Keratinocyte (primary cell): ENCODE measurements at regions not wholly inside any gene's neighbourhood (a gene's known extent, or its start where the extent isn't known, plus 50 kb on each side); places are given as distances from the start of the nearest gene placed in this dataset.

ENCODE experiments used
- DNase-seq: peaks from one replicate; pipeline ENCODE4 v3.0.0-alpha.2; 2011; ENCODE audit warnings: low read depth, missing footprints, low spot score
- FAIRE-seq: peaks from 2 replicates; lab custom pipeline; 2011; peaks lifted over from hg19 to GRCh38; lab: Jason Lieb, UNC
- H2AFZ ChIP-seq: 2 replicates; pipeline ENCODE4 v1.6.0; 2012; ENCODE audit warnings: low read length, control low read depth, inconsistent platforms; ENCODE audit not compliant: control insufficient read depth
- H3K27ac ChIP-seq: 2 replicates; pipeline ENCODE4 v1.5.1; 2011; ENCODE audit warnings: low read length; ENCODE audit not compliant: control insufficient read depth, insufficient read depth
- H3K27me3 ChIP-seq: 3 replicates; pipeline ENCODE4 v1.6.0; 2011; ENCODE audit warnings: low read length; ENCODE audit not compliant: control insufficient read depth, insufficient read depth; ENCODE audit errors: extremely low read depth
- H3K36me3 ChIP-seq, 2 experiments: 2 replicates in 1 of 2; 3 replicates in 1 of 2; pipeline ENCODE4 v1.5.1; 2011; ENCODE audit warnings: low read length in 2 of 2, mild to moderate bottlenecking in 1 of 2; ENCODE audit not compliant: control insufficient read depth in 2 of 2, insufficient read depth in 2 of 2; ENCODE audit errors: extremely low read depth in 1 of 2
- H3K4me1 ChIP-seq: 3 replicates; pipeline ENCODE4 v1.5.1; 2011; ENCODE audit warnings: low read length; ENCODE audit not compliant: control insufficient read depth, insufficient read depth; ENCODE audit errors: extremely low read depth
- H3K4me2 ChIP-seq: 3 replicates; pipeline ENCODE4 v1.6.0; 2011; ENCODE audit warnings: low read depth, low read length; ENCODE audit not compliant: control insufficient read depth, insufficient read depth; ENCODE audit errors: extremely low read depth
- H3K4me3 ChIP-seq, 3 experiments: fragments of 200-600 bp in 1 of 3; sonication (generic) in 1 of 3; 2 replicates in 2 of 3; 3 replicates in 1 of 3; pipeline ENCODE4 v1.5.1; 2011 to 2016; ENCODE audit warnings: low read length in 3 of 3, mild to moderate bottlenecking in 3 of 3, control low read depth in 2 of 3, inconsistent platforms in 1 of 3, low read depth in 1 of 3, mixed read lengths in 1 of 3, mixed run types in 1 of 3, moderate library complexity in 1 of 3; ENCODE audit not compliant: control insufficient read depth in 2 of 3, insufficient read depth in 2 of 3; ENCODE audit errors: extremely low read depth in 1 of 3
- H3K79me2 ChIP-seq: 2 replicates; pipeline ENCODE4 v1.6.0; 2012; ENCODE audit warnings: low read length; ENCODE audit not compliant: control insufficient read depth, insufficient read depth
- H3K9ac ChIP-seq: 3 replicates; pipeline ENCODE4 v1.6.0; 2011; ENCODE audit warnings: low read length; ENCODE audit not compliant: control insufficient read depth, insufficient read depth; ENCODE audit errors: extremely low read depth
- H3K9me1 ChIP-seq: 3 replicates; pipeline ENCODE4 v1.6.0; 2011; ENCODE audit warnings: low read length; ENCODE audit not compliant: control insufficient read depth, insufficient read depth; ENCODE audit errors: extremely low read depth
- H3K9me3 ChIP-seq: 2 replicates; pipeline ENCODE4 v1.5.1; 2012; ENCODE audit warnings: low read depth, low read length; ENCODE audit not compliant: control insufficient read depth
- H4K20me1 ChIP-seq: 3 replicates; pipeline ENCODE4 v1.6.0; 2011; ENCODE audit warnings: low read length; ENCODE audit not compliant: control insufficient read depth, insufficient read depth; ENCODE audit errors: extremely low read depth
- EZH2 ChIP-seq: IDR thresholded peaks from one replicate; pipeline ENCODE4 v1.6.1; 2012; ENCODE audit warnings: inconsistent platforms, mild to moderate bottlenecking, low read length, moderate library complexity
- dilution Hi-C: fragments of 300-500 bp; cut with MboI; formaldehyde crosslinking; loops from one replicate; pipeline ENCODE4 v1.7.0; 2020; ENCODE audit warnings: low sequenced_read_pairs; ENCODE audit not compliant: extremely low pct_ligation_motif_present
- TF ChIP-seq, protein P1 (sequence below), 3 experiments: IDR thresholded peaks in 1 of 3; conservative IDR thresholded peaks in 1 of 3; optimal IDR thresholded peaks in 1 of 3; 2 replicates in 2 of 3; 3 replicates in 1 of 3; pipeline versions ENCODE3 to v1.5.1; 2011; ENCODE audit warnings: low read length in 3 of 3, mild to moderate bottlenecking in 3 of 3, moderate library complexity in 2 of 3, control low read depth in 1 of 3, inconsistent platforms in 1 of 3; ENCODE audit not compliant: insufficient read depth in 2 of 3; ENCODE audit errors: extremely low read depth in 1 of 3

DNA sequence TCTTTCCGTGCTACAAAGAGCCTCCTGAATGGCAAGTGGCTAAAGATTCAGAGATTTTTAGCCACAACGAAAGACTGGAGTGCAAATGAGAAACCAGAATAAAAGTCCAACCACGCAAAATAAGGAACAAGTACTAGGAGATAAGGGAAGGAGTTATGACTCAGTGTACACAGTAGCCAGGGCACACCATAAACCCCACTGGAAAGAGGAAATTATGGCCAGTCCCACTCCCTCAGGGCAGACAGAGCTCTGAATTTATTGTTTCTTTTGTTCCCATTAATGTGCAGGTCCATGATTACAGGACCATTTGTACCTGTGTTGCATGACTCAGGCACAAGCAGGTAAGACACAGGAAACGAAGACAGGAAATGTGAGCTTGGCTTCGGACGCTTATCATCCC lies 150.3 kb upstream of the PREP start:
- dilution Hi-C loops = no loop called here
- Histone ChIP-seq H3K36me3 (no peaks in the 10 kb centered on the region), H4K20me1 (no peaks in the 10 kb centered on the region), H3K79me2 (no peaks in the 10 kb centered on the region), H3K27ac (peak overlapping the region; percentile 45), H3K4me1 (peaks cover 19% of the 10 kb centered on the region), H2AFZ (peak overlapping the region; percentile 37), H3K9ac (no peak overlapping the region), H3K9me1 (no peaks in the 10 kb centered on the region), H3K4me3 (no peak overlapping the region), H3K4me2 (peak overlapping the region; percentile 60), H3K9me3 (no peaks in the 10 kb centered on the region), H3K27me3 (no peaks in the 10 kb centered on the region)
- FAIRE-seq (peak; percentile 100), DNase-seq (peak; percentile 41)
- no peak for TF ChIP-seq EZH2
- TF ChIP-seq, protein P1, sequence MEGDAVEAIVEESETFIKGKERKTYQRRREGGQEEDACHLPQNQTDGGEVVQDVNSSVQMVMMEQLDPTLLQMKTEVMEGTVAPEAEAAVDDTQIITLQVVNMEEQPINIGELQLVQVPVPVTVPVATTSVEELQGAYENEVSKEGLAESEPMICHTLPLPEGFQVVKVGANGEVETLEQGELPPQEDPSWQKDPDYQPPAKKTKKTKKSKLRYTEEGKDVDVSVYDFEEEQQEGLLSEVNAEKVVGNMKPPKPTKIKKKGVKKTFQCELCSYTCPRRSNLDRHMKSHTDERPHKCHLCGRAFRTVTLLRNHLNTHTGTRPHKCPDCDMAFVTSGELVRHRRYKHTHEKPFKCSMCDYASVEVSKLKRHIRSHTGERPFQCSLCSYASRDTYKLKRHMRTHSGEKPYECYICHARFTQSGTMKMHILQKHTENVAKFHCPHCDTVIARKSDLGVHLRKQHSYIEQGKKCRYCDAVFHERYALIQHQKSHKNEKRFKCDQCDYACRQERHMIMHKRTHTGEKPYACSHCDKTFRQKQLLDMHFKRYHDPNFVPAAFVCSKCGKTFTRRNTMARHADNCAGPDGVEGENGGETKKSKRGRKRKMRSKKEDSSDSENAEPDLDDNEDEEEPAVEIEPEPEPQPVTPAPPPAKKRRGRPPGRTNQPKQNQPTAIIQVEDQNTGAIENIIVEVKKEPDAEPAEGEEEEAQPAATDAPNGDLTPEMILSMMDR (optimal IDR thresholded peaks at IDR 0.05 in 1 of 3, IDR thresholded peaks at IDR 0.05 in 1 of 3, conservative IDR thresholded peaks at IDR 0.05 in 1 of 3; ENCODE audit: extremely low read depth in 1 of 3, insufficient read depth in 2 of 3, low read length in 3 of 3) = no peak

DNA sequence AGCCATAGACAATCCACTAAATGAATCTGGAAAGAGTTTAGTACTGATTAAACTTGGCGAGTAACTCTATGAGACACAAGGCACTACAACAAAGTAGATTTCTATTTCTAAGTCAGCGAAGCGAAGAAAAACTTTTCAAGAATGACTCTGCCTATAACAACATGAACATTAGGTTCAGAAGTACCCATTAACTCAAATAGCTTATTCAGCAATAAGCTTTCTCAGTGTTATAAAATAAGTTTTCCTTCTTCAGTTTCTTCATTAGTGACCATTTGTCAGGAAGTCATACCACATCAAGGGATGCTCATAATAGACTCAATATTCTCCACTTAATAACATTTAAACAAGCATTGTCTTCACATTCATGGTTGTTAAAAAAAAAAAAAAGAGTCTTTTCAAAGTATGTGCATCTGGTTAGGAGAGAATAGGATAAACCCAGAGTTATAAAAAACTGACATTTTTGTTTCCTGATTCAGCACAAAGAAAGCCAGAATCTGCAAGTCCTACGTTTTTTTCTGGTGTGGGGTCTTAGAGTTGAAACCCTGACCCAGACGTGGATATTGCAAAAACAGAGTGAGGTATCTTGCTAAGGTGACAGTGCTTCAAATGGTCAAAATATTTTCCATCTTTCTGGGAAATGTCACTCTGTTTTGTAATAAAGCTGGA lies 148.2 kb upstream of the PREP start:
- no peaks in the 10 kb centered on the region for H3K27me3 ChIP-seq
- H2AFZ ChIP-seq = no peak overlapping the region
- TF ChIP-seq EZH2 = no peak
- TF ChIP-seq, protein P1 (optimal IDR thresholded peaks at IDR 0.05 in 1 of 3, IDR thresholded peaks at IDR 0.05 in 1 of 3, conservative IDR thresholded peaks at IDR 0.05 in 1 of 3; ENCODE audit: extremely low read depth in 1 of 3, insufficient read depth in 2 of 3, low read length in 3 of 3) = no peak
- H3K9ac ChIP-seq = no peak overlapping the region
- no peaks in the 10 kb centered on the region for H3K9me1 ChIP-seq
- H3K27ac ChIP-seq = no peak overlapping the region
- no peak for DNase-seq
- H3K36me3 ChIP-seq = no peaks in the 10 kb centered on the region
- FAIRE-seq = no peak
- no peak overlapping the region for H3K4me2 ChIP-seq
- no peaks in the 10 kb centered on the region for H3K79me2 ChIP-seq
- dilution Hi-C loops = no loop called here
- no peak overlapping the region for H3K4me3 ChIP-seq
- no peaks in the 10 kb centered on the region for H4K20me1 ChIP-seq
- peaks cover 19% of the 10 kb centered on the region for H3K4me1 ChIP-seq
- no peaks in the 10 kb centered on the region for H3K9me3 ChIP-seq
